ENCODE measurements at regions not wholly inside any gene's neighbourhood (a gene's known extent, or its start where the extent isn't known, plus 50 kb on each side); places are given as distances from the start of the nearest gene placed in this dataset.

DNA sequence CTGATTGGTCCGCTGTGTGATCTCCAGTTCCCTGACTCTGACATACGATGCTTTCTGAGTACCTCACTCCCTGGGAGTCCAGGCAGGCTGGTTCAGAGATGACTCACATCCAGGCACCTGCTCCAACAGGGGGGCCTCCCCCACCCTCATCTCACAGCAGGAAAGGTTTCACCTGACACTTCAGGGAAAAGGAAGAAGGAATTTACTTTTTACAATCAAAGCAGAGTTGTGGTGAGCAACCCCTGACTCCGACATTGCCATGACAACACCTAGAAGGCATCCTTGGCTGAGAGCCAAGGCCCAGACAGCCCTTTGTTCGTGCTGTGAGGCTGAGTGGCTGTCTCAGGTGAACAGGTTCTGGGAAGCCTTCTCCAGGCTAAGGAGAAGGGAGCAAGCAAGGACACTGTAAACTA, 164.6 kb upstream of the GJB5 start:
- no peak for DNase-seq (ENCODE audit: low read depth in 2 of 3, low spot score in 2 of 3)

DNA sequence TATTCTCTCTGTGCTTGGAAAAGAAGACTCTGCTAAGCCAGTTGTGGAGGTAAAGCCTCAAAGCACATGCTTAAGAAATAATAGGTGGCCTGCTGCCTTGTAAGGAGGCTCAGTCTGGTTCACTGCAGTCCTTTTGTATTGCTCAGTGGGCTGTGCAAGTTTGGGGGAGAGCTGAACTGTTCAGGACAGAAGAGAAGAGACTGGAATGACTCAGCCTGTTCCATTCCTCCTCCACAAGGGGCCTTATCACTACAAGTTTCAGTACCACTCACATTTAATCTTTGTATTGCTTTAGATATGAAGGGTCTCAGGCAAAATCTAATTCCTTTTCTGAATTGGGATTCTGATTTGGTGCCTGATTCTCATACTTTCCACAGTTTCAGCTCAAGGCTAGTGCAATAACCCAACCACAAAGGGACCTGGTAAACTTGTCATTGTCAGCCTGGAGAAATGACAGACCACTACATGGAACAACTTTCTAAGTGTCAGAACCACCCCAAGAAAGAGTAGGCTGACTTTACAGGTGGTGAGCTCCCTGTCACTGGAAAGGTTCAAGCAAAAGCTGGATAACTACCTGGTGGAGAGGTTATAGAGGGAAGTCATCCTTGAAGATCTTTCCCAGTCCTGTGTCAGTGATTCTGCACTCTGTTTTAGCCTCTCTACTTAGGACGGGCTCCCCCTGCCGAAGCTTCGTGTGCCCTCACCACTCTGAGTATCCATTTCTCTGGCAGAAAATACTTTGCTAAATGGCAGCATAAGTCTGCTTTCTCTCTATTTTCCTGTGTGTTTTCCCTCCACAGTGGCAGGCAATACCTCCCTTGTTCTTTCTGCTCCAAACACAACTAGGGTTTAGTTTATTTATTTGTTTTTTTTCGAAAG, 162.9 kb upstream of the GJB5 start:
- DNase-seq (ENCODE audit: low read depth in 2 of 3, low spot score in 2 of 3) = no peak

DNA sequence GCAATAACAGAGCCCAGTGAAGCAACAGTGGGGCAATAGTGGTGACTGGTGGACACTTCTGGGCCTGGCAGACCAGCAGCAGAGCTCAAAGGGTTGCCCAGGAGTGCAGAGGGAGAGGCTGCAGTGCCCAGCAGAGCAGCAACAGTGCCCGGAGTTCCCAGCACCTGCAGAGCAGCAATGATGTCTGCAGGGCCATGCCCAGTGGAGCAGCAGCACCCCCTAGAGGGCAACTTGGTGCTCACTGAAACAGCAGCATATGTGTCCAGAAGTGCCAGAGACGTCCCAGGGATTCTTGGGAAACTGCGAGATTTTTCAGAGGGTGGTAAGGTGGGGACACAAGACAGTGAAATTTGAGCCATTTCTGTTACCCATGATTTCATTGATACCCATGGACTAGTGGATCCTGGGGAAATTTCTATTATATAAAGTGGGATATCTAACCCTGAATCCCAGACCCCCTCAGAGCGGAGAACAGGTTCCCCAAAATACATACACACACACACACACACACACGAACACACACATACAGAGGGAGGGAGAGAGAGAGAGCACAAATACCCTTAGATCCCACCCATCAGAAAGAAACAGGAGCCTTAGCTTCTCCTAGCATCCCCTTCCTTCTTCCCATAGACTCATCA, 156.9 kb upstream of the GJB5 start:
- DNase-seq (ENCODE audit: low read depth in 2 of 3, low spot score in 2 of 3) = peak in 2 of 3 donors; percentile 51 to 71

DNA sequence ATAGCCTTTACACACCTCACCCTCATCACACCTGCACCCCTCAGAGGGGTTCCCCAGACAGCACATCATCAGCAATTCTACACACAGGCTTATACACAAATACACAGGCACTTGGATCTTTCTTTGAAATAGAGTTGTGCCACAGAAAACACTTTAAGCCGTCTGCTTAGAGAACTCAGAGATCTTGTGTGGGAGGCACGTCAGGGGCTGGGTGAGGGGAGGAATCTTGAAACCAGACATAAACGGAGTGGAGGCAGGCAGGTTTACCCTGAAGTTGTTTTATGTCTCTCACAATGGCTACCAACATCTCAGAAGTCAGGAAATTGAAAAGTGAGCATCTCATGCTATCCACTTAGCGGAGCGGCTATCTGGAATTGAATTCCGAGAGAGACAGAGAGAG, 151.9 kb upstream of the GJB5 start:
- DNase-seq (ENCODE audit: low read depth in 2 of 3, low spot score in 2 of 3) = no peak

DNA sequence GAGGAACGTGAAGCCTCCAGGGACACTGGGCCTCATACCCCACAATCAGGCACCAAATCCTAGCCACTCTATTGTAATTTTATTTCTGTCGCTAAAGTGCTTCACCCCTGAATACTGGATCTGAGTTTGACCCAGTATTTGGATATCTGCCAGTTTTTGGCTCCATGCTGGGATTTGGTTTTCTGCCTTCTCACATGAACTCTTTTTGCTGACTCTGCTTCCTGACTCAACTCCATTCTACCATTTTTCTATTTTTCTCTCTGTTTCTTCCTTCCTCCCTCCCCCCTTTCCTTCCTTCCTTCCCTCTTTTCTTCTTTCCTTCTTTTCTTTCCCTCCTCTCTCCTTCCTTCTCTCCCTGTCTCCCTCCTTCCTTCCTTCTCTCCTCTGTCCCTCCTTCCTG, 151.3 kb upstream of the GJB5 start:
- DNase-seq (ENCODE audit: low read depth in 2 of 3, low spot score in 2 of 3) = no peak

DNA sequence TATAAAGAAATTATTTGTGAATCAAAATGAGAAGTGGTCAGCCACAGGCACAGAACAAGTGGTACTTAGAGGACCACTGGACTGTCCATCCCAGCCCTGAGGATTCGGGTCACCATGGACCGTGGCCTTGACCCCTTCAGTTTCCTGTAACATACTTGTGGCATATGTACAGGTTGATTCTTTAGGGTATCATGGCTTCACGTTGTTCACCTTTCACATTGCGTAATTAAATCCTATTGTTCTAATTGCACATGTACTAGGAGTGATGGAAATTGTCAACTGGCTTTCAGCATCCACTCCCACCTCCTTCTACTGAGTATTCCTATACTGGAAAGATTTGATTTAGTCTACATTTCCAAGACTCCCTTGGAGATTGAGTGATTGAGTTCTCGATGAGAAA, 148.3 kb upstream of the GJB5 start:
- no peak for DNase-seq (ENCODE audit: low read depth in 2 of 3, low spot score in 2 of 3)

DNA sequence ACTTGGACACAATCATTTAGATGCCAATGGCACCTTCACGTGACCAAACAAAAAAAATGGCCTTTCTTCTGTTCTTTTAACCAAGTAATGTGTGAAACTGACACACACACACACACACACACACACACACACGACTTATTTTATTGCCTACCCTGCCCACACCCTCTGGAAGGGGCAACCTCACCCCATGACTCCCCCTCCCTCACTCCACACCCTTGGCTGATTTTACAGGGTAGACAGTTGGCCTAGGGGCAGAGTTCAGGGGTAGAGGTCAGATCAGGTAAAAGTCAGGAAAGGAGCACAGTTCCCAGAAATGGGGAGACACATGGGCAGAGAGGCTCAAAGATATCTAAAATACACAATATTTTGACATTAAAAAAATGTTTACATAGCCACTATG, 144.8 kb upstream of the GJB5 start:
- DNase-seq (ENCODE audit: low read depth in 2 of 3, low spot score in 2 of 3) = no peak

DNA sequence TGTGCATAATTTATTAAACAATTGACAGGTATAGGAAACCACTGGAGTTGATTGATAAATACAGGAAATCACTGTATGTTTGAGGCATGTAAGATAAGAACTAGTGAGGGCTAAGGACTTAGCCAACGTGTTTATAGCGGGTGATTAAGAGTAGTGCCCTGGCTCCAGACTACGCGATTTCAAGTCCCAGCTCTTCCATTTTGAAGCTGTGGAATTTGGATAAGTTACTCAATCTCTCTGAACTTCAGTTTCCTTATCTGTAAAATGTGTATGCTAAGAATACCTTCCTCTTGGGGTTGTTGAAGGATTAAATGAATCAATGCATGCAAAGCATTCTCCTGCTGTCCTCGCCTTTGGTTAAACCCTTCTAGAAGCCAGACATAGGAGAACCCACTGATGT, 143.3 kb upstream of the GJB5 start:
- DNase-seq (ENCODE audit: low read depth in 2 of 3, low spot score in 2 of 3) = peak in 1 of 3 donors; percentile 25

DNA sequence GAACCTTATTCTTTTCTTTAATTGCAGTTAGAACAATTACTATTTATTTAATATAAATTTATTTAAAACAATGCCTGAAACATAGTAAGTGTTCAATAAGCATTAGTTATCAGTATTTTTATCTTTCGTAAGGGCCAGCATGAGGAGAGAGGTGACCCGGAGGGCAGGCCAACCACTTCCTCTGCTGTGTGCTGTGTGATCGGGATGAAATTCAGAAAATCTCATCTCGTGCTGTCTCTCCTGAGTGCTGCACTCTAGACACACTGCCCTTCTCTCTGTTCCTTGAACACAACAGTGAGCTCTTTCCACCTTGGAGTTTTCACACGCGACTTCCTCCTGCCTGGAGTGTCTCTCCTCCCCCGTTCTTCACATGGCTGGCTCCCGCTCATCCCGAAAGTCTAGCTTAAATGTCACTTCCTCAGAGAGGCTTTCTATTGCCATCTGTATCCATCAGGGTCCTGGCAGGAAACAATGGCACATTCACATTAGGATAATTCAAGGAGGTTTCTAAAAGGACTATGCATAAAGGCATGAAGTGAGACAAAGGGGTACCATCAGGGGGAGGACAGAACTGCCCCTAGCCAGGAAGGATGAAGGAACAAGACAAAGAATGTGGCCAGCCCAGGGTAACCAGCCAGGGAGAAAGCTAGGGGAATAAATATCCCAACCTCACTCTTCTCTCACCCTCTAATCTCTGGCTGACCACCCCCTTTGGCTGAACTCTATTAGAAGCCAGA, 142.6 kb upstream of the GJB5 start:
- DNase-seq (ENCODE audit: low read depth in 2 of 3, low spot score in 2 of 3) = no peak

DNA sequence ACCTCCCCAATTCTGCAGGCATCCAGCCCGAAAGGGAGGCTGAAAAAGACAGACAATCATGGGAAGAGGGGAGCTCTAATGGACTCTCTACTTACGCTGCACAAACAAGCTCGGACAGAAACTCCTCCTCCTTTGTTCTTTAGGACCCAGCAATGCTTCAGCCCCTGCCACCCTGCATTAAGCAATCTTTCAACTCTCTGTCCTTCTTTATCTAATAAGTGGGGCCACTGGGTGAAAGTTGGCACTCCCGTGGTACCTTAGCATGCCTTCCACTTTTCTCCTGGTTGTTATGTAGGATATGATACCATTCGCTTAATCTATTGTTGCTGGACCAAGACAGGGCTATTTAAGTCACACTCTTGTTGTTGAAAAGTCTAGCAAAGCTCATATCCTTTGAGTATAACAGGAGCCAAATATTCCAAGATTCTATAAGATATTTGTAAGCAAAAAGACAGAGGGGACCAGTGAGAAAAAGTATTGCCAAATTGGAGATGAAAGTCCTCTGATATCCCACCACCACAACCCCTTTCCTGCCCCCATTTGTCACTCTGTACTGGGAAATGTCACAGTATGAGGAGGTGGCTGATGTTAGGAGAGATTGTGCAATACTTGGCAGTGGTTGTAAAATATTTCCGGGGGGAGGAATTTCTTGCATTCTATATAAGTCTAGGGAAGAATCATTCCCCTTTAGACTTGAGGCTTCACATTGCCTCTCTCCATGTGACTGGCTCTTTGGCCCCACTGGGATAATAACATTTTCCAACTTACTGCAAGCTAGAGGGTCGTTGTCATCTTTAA, 137.3 kb upstream of the GJB5 start:
- DNase-seq (ENCODE audit: low read depth in 2 of 3, low spot score in 2 of 3) = no peak

DNA sequence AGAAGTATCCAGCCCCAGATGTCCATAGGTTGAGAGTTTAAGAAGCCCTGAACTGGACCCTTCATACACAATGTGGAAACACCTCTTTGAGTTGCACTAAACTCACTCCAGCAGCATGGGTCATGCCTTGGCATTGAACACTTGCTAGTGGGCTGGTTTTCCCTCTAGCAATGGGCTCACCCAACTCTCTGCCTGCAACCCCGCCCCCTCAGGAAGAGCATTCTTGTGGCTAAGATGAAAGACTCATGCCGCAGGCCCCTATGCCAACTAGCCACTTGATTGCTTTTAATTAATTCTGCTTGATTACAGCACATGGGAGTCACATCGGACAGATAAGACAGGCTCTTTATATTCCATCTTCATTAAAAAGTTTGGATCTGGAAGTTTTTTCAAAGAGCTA, 136.5 kb upstream of the GJB5 start:
- DNase-seq (ENCODE audit: low read depth in 2 of 3, low spot score in 2 of 3) = no peak

DNA sequence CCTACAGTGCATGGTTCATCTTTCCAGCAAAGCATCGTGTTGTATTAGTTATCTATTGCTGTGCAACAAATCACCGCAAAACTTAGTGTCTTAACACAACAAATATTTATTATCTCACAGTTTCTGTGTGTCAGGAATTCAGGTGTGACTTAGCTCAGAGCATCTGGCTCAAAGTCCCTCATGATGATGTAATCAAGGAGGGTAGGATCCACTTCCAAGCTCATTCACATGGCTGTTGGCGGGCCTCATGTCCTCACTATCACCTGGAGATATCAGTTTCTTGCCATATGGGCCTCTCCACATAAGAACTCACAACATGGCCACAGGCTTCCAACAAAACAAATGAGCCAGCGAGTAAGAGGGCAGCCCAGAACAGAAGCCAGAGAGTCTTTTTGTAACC, 135.6 kb upstream of the GJB5 start:
- no peak for DNase-seq (ENCODE audit: low read depth in 2 of 3, low spot score in 2 of 3)

DNA sequence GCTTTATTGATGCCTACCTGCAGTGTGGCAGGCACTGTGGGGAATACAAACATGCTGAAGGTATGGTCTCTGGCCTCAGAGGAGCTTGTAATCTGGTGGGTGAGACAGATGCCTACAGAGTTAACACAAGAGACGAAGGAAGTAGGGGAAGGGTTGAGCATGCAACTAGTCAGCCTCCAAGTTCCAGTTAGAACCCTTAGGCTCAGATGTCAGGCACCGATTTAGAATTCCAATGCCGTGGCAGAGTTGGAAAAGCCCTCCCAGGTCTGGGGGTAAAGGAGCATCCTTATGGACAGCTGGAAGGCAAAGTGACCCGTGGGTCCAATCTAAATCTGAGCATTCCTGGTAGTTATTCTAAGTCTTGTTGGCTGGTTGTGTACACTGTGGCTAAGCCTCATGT, 132.9 kb upstream of the GJB5 start:
- DNase-seq (ENCODE audit: low read depth in 2 of 3, low spot score in 2 of 3) = no peak

DNA sequence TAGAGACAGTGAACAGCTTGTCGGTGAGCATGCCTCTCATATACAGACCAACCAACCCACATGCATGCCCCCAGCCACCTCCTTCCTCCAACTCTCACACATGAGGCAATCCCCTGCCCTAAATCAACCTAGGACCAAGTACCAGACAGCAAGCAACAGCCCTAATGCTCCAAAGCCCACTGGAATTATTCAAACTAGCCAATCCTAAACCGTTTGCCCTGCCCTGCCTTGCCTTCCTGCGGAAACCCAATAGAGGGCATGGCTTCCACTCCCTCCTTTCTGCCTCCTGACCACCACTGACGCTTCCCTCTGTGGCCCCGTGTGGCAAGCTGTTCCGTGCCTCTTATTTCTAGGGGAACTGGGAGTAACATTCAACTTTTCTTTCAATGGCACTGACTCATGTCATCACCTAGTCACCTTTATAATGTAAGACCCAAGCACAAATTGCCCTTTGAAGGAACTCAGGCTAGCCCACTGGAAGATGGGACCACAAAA, 129.3 kb upstream of the GJB5 start:
- DNase-seq (ENCODE audit: low read depth in 2 of 3, low spot score in 2 of 3) = peak in 2 of 3 donors; percentile 59 to 60

DNA sequence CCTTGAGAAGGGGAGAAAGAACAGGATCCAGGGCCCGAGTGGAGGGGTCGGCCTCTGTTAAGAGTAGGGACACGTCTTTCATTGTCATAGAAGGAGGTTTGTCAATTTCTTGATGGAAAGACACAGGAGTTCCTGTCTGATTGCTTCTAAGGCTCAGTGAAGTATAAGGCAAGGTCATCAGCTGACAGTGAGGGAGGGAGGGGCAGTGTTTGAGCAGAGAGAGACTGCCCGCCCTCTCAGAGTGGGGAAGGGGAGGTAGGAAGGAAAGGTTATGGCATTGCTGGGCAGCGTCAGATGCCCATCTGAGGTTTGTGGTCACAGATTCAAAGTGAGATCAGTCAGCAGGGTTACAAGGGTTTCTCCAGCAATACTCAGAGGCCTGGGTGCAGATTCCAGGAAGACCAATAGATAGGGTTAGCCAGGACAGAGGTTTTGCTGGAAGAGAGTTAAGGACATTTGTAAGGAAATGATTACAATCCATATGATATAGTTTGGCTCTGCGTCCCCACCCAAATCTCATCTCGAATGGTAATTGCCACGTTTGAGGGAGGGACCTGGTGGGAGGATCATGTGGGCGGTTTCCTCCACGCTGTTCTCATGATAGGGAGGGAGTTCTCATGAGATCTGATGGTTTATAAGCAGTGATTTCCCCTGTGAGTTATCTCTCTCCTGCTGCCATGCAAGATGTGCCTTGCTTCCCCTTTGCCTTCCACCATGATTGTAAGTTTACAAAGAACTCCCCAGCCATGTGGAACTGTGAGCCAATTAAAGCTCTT, 127.2 kb upstream of the GJB5 start:
- DNase-seq (ENCODE audit: low read depth in 2 of 3, low spot score in 2 of 3) = peak in 1 of 3 donors; percentile 11

DNA sequence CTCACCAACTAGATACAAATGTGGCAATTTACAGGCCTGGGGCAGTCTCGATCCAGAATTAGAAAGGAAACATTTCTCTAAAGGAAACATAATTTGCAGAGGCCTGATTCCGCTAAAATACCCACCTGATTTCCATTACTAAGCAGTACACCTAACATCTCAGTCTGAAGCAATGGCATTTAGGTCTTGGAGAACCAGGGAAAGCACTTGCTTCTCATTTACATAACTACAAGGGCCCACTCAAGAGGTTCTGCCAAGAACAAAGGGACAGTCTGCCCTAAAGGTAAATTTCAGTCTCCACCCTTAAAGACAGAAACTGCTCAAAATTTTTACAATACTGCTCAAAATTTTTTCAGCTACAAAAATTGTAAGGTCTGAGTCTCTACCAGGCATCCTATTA, 123.7 kb upstream of the GJB5 start:
- DNase-seq (ENCODE audit: low read depth in 2 of 3, low spot score in 2 of 3) = no peak

DNA sequence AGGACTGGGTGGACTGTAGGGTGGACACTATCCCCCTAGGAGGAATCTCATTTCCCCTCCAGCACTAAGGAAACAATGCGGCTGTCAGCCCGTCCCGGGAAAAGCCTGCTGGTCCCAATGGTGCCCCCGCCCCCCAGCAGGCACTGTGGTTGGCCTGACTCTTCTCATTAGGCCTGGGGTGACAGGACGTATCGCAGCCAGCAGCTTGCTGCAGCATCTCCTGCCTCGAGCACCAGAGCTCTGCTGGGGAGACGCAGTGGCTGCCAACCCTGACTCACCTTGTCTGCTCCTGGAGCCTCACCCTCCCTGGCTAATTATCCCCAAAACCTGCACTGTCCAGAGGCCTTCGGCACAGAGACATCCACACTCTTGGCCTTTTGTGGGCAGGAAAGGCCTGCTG, 115.1 kb upstream of the GJB5 start:
- DNase-seq (ENCODE audit: low read depth in 2 of 3, low spot score in 2 of 3) = no peak

DNA sequence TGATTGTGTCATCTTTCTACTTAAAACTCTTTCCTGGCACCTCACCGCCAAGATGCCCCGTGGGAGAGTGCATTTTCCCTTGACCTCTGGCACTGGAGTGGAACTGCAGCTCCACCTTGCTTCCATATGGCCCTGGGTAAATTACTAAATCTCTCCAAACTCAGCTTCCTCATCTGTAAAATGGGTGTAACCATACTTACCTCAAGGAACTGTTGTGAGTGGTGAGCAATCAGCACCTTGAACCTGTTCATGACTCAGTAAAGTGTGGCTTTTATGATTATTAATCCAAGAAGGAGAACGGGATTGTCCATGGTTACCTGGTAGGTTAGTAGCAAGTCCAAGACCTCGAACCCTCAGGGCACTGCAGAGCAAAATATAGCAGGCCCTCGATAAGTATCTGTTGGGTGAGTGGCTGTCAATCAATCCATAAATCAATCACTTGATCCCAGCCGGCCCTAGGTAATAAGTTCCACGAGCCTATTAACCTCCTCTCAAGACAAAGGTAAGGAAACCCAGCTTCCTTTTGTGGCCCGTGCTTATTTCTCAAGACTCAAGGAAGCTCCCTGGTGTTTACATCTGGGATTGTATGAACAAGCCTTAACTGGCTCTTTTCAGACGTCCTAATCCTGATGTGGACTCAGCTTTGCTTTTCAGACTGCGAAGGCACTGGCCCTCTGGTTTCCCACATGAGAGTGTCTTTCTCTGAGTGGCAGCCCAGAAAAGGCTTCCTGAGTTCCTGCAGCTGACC, 114.0 kb upstream of the GJB5 start:
- no peak for DNase-seq (ENCODE audit: low read depth in 2 of 3, low spot score in 2 of 3)

DNA sequence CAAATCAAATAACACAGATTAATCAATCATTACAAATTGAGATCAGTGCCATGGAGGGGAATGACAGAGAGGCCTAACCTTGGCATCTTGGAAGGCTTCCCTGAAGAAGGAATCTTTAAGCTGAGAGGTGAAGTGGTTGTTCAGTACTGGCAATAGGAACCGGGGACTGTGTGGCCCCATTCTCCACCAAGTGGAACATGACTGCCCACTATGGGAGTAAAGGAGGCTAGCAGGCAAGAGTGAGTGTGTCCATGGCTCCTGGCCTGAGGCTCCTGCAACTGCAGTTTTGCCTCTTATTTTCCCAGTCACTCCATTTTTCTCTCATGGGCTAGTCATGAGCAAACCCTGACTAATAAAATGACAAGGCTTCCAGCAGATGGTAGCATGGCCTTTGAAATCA, 112.2 kb upstream of the GJB5 start:
- peak in 1 of 3 donors; percentile 27 for DNase-seq (ENCODE audit: low read depth in 2 of 3, low spot score in 2 of 3)

All from hematopoietic multipotent progenitor cell (in vitro differentiated cells).